HepG2 (cell line): ENCODE measurements at regions not wholly inside any gene's neighbourhood (a gene's known extent, or its start where the extent isn't known, plus 50 kb on each side); places are given as distances from the start of the nearest gene placed in this dataset.
"Not testable (repeated sequence)": the region's sequence is repeated elsewhere in the genome, so short reads cannot be mapped to it uniquely, and the experiment has no call there.

Experiments
- ATAC-seq: fragments of 200-7000 bp; cut with Tn5 transposase; 3 replicates; pipeline ENCODE4 v1.9.1; 2020; ENCODE audit warnings: mild to moderate bottlenecking, moderate library complexity
- BruUV-seq: library from RNA; stranded (reverse); fragments of 400-500 nt; replicated peaks from 2 replicates; lab custom pipeline; 2021; lab: Mats Ljungman, UMichigan
- CTCF ChIA-PET: fragments of 300-600 bp; formaldehyde crosslinking; extraction: SDS; loops from one replicate; lab custom pipeline; 2021; ENCODE audit warnings: low total read pairs, inconsistent platforms, low intra/inter-chr PET ratio; lab: Yijun Ruan, JAX
- POLR2A ChIA-PET: fragments of 350-600 bp; sonication (Branson Sonifier 250); formaldehyde crosslinking; loops from one replicate; lab custom pipeline; 2020; ENCODE audit warnings: antibody characterized with exemption, inconsistent platforms; lab: Yijun Ruan, JAX
- DNase-seq: peaks from one replicate; pipeline ENCODE4 v3.0.0-alpha.2; 2015; ENCODE audit warnings: low spot score
- FAIRE-seq: peaks from 3 replicates; lab custom pipeline; 2011; peaks lifted over from hg19 to GRCh38; lab: Jason Lieb, UNC
- H2AFZ ChIP-seq: one replicate; pipeline ENCODE4 v1.6.1; 2011; ENCODE audit warnings: low read length, inconsistent platforms
- H3K27ac ChIP-seq: fragments of 300-600 bp; 3 replicates; pipeline ENCODE4 v1.8.0; 2011; ENCODE audit warnings: mixed run types, mild to moderate bottlenecking, mixed read lengths, low read length, inconsistent platforms; ENCODE audit not compliant: insufficient read depth; ENCODE audit errors: extremely low read length
- H3K27me3 ChIP-seq, 2 experiments: fragments of 200-600 bp in 1 of 2; 2 replicates in 1 of 2; 3 replicates in 1 of 2; pipeline versions ENCODE4 v1.6.0 to v1.8.0; 2011; ENCODE audit warnings: low read length in 2 of 2, mild to moderate bottlenecking in 2 of 2, moderate library complexity in 2 of 2, inconsistent platforms in 1 of 2; ENCODE audit not compliant: insufficient read depth in 2 of 2, control insufficient read depth in 1 of 2
- H3K36me3 ChIP-seq, 2 experiments: fragments of 200-600 bp in 1 of 2; replicated peaks in 1 of 2; 2 replicates in 1 of 2; 3 replicates in 1 of 2; pipeline versions ENCODE4 v1.5.1 to v1.8.0; 2011; ENCODE audit warnings: low read length in 2 of 2, inconsistent platforms in 1 of 2; ENCODE audit not compliant: insufficient read depth in 2 of 2, control insufficient read depth in 1 of 2
- H3K4me1 ChIP-seq: 2 replicates; pipeline ENCODE4 v1.5.1; 2012; ENCODE audit warnings: low read length, inconsistent platforms; ENCODE audit not compliant: insufficient read depth
- H3K4me2 ChIP-seq: 2 replicates; pipeline ENCODE4 v1.6.0; 2011; ENCODE audit warnings: low read depth, low read length, inconsistent platforms
- H3K4me3 ChIP-seq, 3 experiments: fragments of 200-600 bp in 1 of 3; sonication (generic), shearing (Covaris generic) in 1 of 3; replicated peaks in 1 of 3; 2 replicates each; pipeline ENCODE4 v1.5.1; 2011 to 2016; ENCODE audit warnings: low read length in 3 of 3, inconsistent platforms in 2 of 3, low read depth in 2 of 3, mild to moderate bottlenecking in 2 of 3, control low read depth in 1 of 3, mixed read lengths in 1 of 3; ENCODE audit not compliant: insufficient read depth in 1 of 3
- H3K79me2 ChIP-seq: one replicate; pipeline ENCODE4 v1.6.1; 2011; ENCODE audit warnings: low read length, inconsistent platforms; ENCODE audit not compliant: insufficient read depth
- H3K9ac ChIP-seq: 2 replicates; pipeline ENCODE4 v1.6.0; 2011; ENCODE audit warnings: mild to moderate bottlenecking, low read depth, low read length, inconsistent platforms; ENCODE audit not compliant: insufficient read depth
- H3K9me3 ChIP-seq: 2 replicates; pipeline ENCODE4 v1.5.1; 2012; ENCODE audit warnings: mild to moderate bottlenecking, low read length
- H4K20me1 ChIP-seq: 2 replicates; pipeline ENCODE4 v1.6.0; 2011; ENCODE audit warnings: inconsistent platforms, mild to moderate bottlenecking, low read length, moderate library complexity; ENCODE audit not compliant: insufficient read depth
- ESRRA ChIP-seq: sonication (generic); formaldehyde crosslinking; IDR thresholded peaks from 2 replicates; pipeline ENCODE4 v1.5.1; 2020; ENCODE audit warnings: mild to moderate bottlenecking, low read depth, missing genetic modification reagents
- NFE2L2 ChIP-seq: fragments of 150-350 bp; IDR thresholded peaks from 2 replicates; pipeline ENCODE4 v1.6.1; 2014; ENCODE audit warnings: low read length
- NFIB ChIP-seq: sonication (generic); formaldehyde crosslinking; IDR thresholded peaks from 2 replicates; pipeline ENCODE4 v1.9.0; 2021; ENCODE audit warnings: missing genetic modification reagents, mild to moderate bottlenecking, borderline replicate concordance
- NFRKB ChIP-seq: fragments of 450-650 bp; IDR thresholded peaks from 2 replicates; pipeline ENCODE4 v1.6.1; 2017
- RXRA ChIP-seq: sonication (generic); formaldehyde crosslinking; IDR thresholded peaks from 2 replicates; pipeline ENCODE4 v1.5.1; 2020; ENCODE audit warnings: missing genetic modification reagents
- ZNF639 ChIP-seq: conservative IDR thresholded peaks from 2 replicates; pipeline ENCODE4 v1.6.1; 2018; ENCODE audit warnings: missing genetic modification reagents
- ZNF703 ChIP-seq: sonication (generic); formaldehyde crosslinking; IDR thresholded peaks from 2 replicates; pipeline ENCODE4 v1.5.1; 2020; ENCODE audit warnings: missing genetic modification reagents, mild to moderate bottlenecking, moderate library complexity, borderline replicate concordance
- ZNF749 ChIP-seq: sonication (generic); formaldehyde crosslinking; IDR thresholded peaks from 2 replicates; pipeline ENCODE4 v1.8.0; 2022; ENCODE audit warnings: mild to moderate bottlenecking, missing genetic modification reagents, moderate library complexity, borderline replicate concordance
- WGBS: methylation state at CpG from one replicate; pipeline ENCODE4 v1.1.6; 2017; ENCODE audit warnings: low lambda C conversion rate; 5-methylcytosine and 5-hydroxymethylcytosine counted together
- in situ Hi-C: cut with HindIII; loops from 2 replicates; pipeline ENCODE4 v1.10.0; 2017; ENCODE audit warnings: low pct_unique_long_range_greater_than_20kb; ENCODE audit not compliant: extremely low pct_ligation_motif_present
- intact Hi-C: fragments of 100-400 bp; cut with micrococcal nuclease; formaldehyde crosslinking; loops from one replicate; pipeline ENCODE4 v1.10.0; 2022; ENCODE audit not compliant: unreplicated experiment

GRCh38 chr3:144590854-144591253, 619.2 kb downstream of the DIPK2A start:
- ChIA-PET POLR2A (no interaction called here), CTCF (no interaction called here)
- BruUV-seq = no TSS peak

GRCh38 chr3:144593881-144594280, 622.3 kb downstream of the DIPK2A start:
- TF ChIP-seq ESRRA (CRISPR knock-in tag) (no peak), NFIB (CRISPR knock-in tag) (no peak), ZNF703 (CRISPR knock-in tag) (no peak), NFRKB (no peak), ZNF749 (CRISPR knock-in tag) (no peak), ZNF639 (CRISPR knock-in tag) (no peak)
- TF ChIP-seq, all 625 proteins: peak for 0
- ChIA-PET CTCF (no interaction called here), POLR2A (no interaction called here)
- 2% methylated on average over 4 of the region's 4 CpGs for WGBS
- DNase-seq (no peak), FAIRE-seq (no peak), ATAC-seq (no peak)
- BruUV-seq = no TSS peak
- H3K36me3 ChIP-seq = no peaks in the 10 kb centered on the region
- no peak overlapping the region for H3K27ac ChIP-seq
- no peaks in the 10 kb centered on the region for H3K27me3 ChIP-seq
- in situ Hi-C loops (no loop called here), intact Hi-C loops (no loop called here)
- H3K79me2 ChIP-seq = no peaks in the 10 kb centered on the region
- peaks cover 18% of the 10 kb centered on the region for H3K9me3 ChIP-seq
- no peaks in the 10 kb centered on the region for H4K20me1 ChIP-seq
- H3K4me2 ChIP-seq = no peak overlapping the region
- no peaks in the 10 kb centered on the region for H3K4me1 ChIP-seq
- H3K9ac ChIP-seq = no peak overlapping the region
- no peak overlapping the region for H3K4me3 ChIP-seq
- H2AFZ ChIP-seq = no peak overlapping the region

More at GRCh38 chr3:144590854-144591253, 619.2 kb downstream of the DIPK2A start:
- H3K9me3 ChIP-seq = 0 out of 2 replicates have a peak, but pooled peaks cover 1% of the 10 kb centered on the region
- no peak overlapping the region for H3K27ac ChIP-seq
- no peak overlapping the region for H3K4me2 ChIP-seq
- H3K79me2 ChIP-seq = no peaks in the 10 kb centered on the region
- FAIRE-seq (no peak), ATAC-seq (no peak), DNase-seq (no peak)
- H3K36me3 ChIP-seq = no peaks in the 10 kb centered on the region
- no peak overlapping the region for H3K9ac ChIP-seq
- H3K4me1 ChIP-seq = no peaks in the 10 kb centered on the region
- no peak overlapping the region for H2AFZ ChIP-seq
- 0% methylated on average over 2 of the region's 2 CpGs for WGBS
- TF ChIP-seq RXRA (CRISPR knock-in tag) (no peak), NFE2L2 (0 out of 2 replicates have a peak, but pooled peaks have one; percentile 17)
- H3K4me3 ChIP-seq = no peak overlapping the region
- in situ Hi-C loops (no loop called here), intact Hi-C loops (no loop called here)
- H4K20me1 ChIP-seq = no peaks in the 10 kb centered on the region
- no peaks in the 10 kb centered on the region for H3K27me3 ChIP-seq

GRCh38 chr3:144620236-144620635, 648.6 kb downstream of the DIPK2A start:
- BruUV-seq, POLR2A ChIA-PET, H3K4me2 ChIP-seq, H2AFZ ChIP-seq, H3K9me3 ChIP-seq, H3K36me3 ChIP-seq, ATAC-seq, in situ Hi-C loops, CTCF ChIA-PET, DNase-seq, H3K4me3 ChIP-seq, H4K20me1 ChIP-seq, H3K27me3 ChIP-seq, H3K27ac ChIP-seq, H3K9ac ChIP-seq, H3K4me1 ChIP-seq, FAIRE-seq, intact Hi-C loops, H3K79me2 ChIP-seq: not testable (repeated sequence)
- 0% methylated on average over 5 of the region's 7 CpGs for WGBS
